ENCODE measurements at regions not wholly inside any gene's neighbourhood (a gene's known extent, or its start where the extent isn't known, plus 50 kb on each side); places are given as distances from the start of the nearest gene placed in this dataset.

- Mint-ChIP-seq H3K9me3 (peaks cover 11% of the 10 kb centered on the region), H3K36me3 (no peaks in the 10 kb centered on the region), H3K4me1 (ENCODE audit: low read depth) (no peaks in the 10 kb centered on the region), H3K4me3 (no peak overlapping the region), H3K27me3 (no peaks in the 10 kb centered on the region), H3K27ac (no peak overlapping the region)
- ChIA-PET CTCF (no interaction called here), POLR2A (no interaction called here)
- DNase-seq = no peak
- intact Hi-C loops (cut with micrococcal nuclease) = no loop called here
These were observed 178.3 kb upstream of the PTER start for GRCh38 chr10:16258291-16259040.

DNA sequence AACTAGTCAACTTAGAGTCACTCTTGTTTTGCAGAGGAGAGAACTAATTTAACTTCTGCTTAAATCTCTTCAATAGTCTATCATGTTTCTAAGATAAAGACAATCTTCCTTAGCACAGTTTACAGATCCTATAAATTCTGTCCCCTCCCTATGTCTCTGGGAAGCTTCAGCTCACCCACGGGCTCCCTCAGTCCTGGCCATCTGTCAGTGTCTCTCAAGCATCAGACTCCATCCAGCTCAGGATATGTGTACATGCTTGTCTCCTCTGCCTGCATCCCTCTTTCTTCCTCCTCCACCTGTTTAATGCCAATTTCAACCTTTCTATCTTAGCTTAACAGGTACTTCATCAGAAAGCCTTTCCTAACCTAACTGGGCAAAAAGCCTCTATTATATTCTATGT lies 177.1 kb upstream of the PTER start:
- no peak overlapping the region for H3K4me3 Mint-ChIP-seq
- DNase-seq = no peak
- H3K4me1 Mint-ChIP-seq (ENCODE audit: low read depth) = no peaks in the 10 kb centered on the region
- POLR2A ChIA-PET = no interaction called here
- intact Hi-C loops (cut with micrococcal nuclease) = no loop called here
- H3K27ac Mint-ChIP-seq = no peak overlapping the region
- CTCF ChIA-PET = no interaction called here
- peaks cover 12% of the 10 kb centered on the region for H3K9me3 Mint-ChIP-seq
- no peaks in the 10 kb centered on the region for H3K27me3 Mint-ChIP-seq
- H3K36me3 Mint-ChIP-seq = no peaks in the 10 kb centered on the region

DNA sequence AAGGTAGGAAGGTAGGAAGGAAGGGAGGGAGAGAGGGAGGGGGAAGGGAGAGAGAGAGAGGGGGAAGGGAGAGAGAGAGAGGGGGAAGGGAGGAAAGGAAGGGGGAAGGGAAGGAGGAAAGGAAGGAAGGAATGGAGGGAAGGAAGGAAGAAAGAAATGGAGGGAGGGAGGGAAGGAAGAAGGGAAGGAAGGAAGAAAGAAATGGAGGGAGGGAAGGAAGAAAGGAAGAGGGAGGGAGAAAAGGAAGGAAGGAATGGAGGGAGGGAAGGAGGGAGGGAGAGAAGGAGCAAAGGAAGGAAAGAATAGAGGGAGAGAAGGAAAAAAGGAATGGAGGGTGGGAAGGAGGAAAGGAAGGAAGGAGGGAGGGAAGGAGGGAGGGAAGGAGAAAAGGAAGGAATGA lies 176.4 kb upstream of the PTER start:
- Mint-ChIP-seq H3K36me3 (no peaks in the 10 kb centered on the region), H3K4me1 (ENCODE audit: low read depth) (no peaks in the 10 kb centered on the region), H3K4me3 (no peak overlapping the region), H3K9me3 (peaks cover 11% of the 10 kb centered on the region), H3K27ac (no peak overlapping the region), H3K27me3 (no peaks in the 10 kb centered on the region)
- no peak for DNase-seq
- POLR2A ChIA-PET = no interaction called here
- intact Hi-C loops (cut with micrococcal nuclease) = no loop called here
- CTCF ChIA-PET = no interaction called here

DNA sequence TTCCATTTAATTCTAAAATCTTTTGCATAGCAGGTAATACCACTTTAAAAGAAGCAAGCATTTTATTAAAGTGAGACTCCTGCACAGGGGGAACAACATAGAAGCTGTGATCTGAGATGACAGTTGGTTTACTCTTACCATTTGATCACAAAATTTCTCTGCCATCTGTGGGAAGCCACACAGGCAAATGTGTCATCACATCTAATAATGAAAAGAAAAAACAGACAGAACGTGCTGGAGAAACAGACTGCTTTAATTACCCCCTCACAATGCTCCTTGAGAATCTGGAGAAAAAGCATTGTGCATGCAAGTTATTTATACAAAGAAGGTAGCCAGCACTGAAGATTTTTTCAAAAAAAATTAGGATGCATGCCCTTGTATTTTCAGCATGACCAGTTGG lies 165.2 kb upstream of the PTER start:
- H3K9me3 Mint-ChIP-seq = no peaks in the 10 kb centered on the region
- H3K27me3 Mint-ChIP-seq = no peaks in the 10 kb centered on the region
- H3K27ac Mint-ChIP-seq = no peak overlapping the region
- ChIA-PET CTCF (no interaction called here), POLR2A (no interaction called here)
- H3K4me1 Mint-ChIP-seq (ENCODE audit: low read depth) = no peaks in the 10 kb centered on the region
- H3K36me3 Mint-ChIP-seq = no peaks in the 10 kb centered on the region
- DNase-seq = no peak
- no peak overlapping the region for H3K4me3 Mint-ChIP-seq
- intact Hi-C loops (cut with micrococcal nuclease) = no loop called here

DNA sequence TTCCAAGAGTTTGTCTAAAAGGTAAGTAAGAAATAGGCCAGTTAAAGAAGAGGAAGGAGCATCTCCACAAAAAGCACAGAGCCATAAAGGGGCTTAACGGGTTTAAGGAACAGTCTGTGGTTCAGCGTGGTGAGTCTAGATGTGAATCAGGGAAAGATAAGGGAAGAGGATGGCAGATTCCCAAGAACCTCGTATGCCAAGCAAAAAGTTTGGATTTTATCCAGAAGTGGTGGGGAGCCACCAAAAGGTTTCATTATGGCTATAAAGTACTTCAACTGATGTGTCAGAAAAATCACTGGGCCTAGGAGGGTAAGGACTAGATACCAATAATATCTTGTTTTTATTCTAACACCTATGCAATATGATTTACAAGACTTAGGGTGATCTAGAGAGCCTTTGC lies 161.9 kb upstream of the PTER start:
- DNase-seq = no peak
- no peaks in the 10 kb centered on the region for H3K27me3 Mint-ChIP-seq
- H3K9me3 Mint-ChIP-seq = no peaks in the 10 kb centered on the region
- POLR2A ChIA-PET = no interaction called here
- no peak overlapping the region for H3K27ac Mint-ChIP-seq
- CTCF ChIA-PET = no interaction called here
- H3K4me1 Mint-ChIP-seq (ENCODE audit: low read depth) = no peaks in the 10 kb centered on the region
- no peak overlapping the region for H3K4me3 Mint-ChIP-seq
- intact Hi-C loops (cut with micrococcal nuclease) = no loop called here
- H3K36me3 Mint-ChIP-seq = no peaks in the 10 kb centered on the region

GRCh38 chr10:16280595-16280994 lies 156.2 kb upstream of the PTER start:
- Mint-ChIP-seq H3K27ac (no peak overlapping the region), H3K27me3 (peaks cover 2% of the 10 kb centered on the region), H3K36me3 (no peaks in the 10 kb centered on the region), H3K4me3 (no peak overlapping the region), H3K4me1 (ENCODE audit: low read depth) (no peaks in the 10 kb centered on the region), H3K9me3 (no peaks in the 10 kb centered on the region)
- intact Hi-C loops (cut with micrococcal nuclease) = no loop called here
- POLR2A ChIA-PET = no interaction called here
- CTCF ChIA-PET = no interaction called here
- DNase-seq = no peak

DNA sequence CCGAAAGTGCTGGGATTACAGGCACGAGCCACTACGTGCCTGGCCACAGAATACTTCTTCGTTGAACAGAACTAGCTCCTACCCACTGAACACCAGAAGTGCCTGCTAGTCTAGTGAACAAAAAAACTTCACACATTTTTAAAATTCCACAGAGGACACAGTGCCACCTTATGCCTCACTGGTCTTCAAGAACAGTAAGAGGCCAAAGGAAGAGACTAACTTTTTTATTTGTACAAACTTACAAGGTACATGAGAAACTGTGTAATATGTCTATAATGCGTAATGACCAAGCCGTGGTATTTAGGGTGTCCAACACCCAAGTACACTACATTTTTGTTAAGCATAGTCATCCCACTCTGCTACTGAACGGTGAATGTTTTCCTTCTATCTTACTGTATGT lies 144.4 kb upstream of the PTER start:
- intact Hi-C loops (cut with micrococcal nuclease) = no loop called here
- no peak overlapping the region for H3K4me3 Mint-ChIP-seq
- CTCF ChIA-PET = no interaction called here
- peaks cover 2% of the 10 kb centered on the region for H3K27me3 Mint-ChIP-seq
- DNase-seq = no peak
- no peaks in the 10 kb centered on the region for H3K4me1 Mint-ChIP-seq (ENCODE audit: low read depth)
- H3K36me3 Mint-ChIP-seq = no peaks in the 10 kb centered on the region
- POLR2A ChIA-PET = no interaction called here
- no peaks in the 10 kb centered on the region for H3K9me3 Mint-ChIP-seq
- no peak overlapping the region for H3K27ac Mint-ChIP-seq

DNA sequence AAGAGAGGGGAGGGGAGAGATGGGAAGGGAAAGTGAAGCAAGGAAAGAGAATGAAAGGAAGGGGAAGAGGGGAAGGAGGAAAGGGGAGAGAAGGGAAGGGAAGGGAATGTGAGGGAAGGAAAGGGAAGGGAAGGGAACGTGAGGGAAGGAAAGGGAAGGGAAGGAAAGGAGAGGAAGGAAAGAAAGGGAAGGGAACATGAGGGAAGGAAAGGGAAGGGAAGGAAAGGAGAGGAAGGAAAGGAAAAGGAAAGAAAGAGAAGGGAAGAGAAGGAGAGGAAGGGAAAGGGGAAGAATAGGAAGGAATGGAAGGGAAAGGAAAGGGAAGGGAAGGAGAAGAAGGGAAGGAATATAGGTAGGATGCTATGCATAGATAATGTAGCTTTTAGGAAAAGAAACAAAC lies 139.7 kb upstream of the PTER start:
- intact Hi-C loops (cut with micrococcal nuclease) = no loop called here
- DNase-seq = no peak
- Mint-ChIP-seq H3K36me3 (no peaks in the 10 kb centered on the region), H3K27me3 (peaks cover 2% of the 10 kb centered on the region), H3K9me3 (no peaks in the 10 kb centered on the region), H3K4me1 (ENCODE audit: low read depth) (no peaks in the 10 kb centered on the region), H3K4me3 (no peak overlapping the region), H3K27ac (no peak overlapping the region)
- POLR2A ChIA-PET = no interaction called here
- CTCF ChIA-PET = no interaction called here

DNA sequence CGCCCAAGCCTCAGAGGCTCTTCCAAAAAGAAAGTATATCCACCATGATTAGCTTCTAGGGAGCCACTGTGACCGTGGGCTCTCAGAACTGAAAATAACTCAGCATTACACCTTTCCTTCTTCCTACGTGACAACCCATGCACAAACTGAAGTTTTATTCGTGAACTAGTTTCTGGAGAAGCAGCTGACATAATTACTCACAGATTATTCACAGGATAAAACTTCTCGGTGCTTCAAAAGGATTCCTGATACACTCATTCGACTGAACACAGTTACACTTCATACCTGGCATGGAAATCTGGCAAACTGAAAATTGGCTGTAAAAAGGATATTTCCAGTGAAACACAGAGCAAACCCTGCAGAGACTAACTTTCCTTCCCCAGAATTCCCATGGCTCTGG lies 139.2 kb upstream of the PTER start:
- intact Hi-C loops (cut with micrococcal nuclease) = no loop called here
- H3K4me1 Mint-ChIP-seq (ENCODE audit: low read depth) = no peaks in the 10 kb centered on the region
- H3K27ac Mint-ChIP-seq = no peak overlapping the region
- CTCF ChIA-PET = no interaction called here
- no peak overlapping the region for H3K4me3 Mint-ChIP-seq
- DNase-seq = no peak
- H3K36me3 Mint-ChIP-seq = no peaks in the 10 kb centered on the region
- no peaks in the 10 kb centered on the region for H3K9me3 Mint-ChIP-seq
- H3K27me3 Mint-ChIP-seq = peaks cover 2% of the 10 kb centered on the region
- POLR2A ChIA-PET = no interaction called here

DNA sequence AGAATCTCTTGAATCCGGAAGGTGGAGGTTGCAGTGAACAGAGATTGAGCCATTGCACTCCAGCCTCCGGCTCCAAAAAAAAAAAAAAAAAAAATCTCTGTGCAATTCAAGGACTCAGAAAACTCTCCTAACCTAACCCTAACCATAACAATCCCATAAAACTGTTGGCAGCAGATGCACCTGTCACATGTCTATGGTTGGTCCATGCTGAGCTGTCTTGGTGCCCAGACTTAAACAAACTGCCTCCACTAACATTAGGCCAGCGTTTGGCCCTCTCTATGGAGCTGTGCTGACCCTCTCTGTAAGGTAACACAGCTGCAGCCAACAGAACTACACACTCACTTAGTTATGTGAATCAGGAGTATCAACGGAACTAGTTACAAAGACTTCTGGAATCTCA lies 132.5 kb upstream of the PTER start:
- no peak overlapping the region for H3K4me3 Mint-ChIP-seq
- ChIA-PET POLR2A (no interaction called here), CTCF (no interaction called here)
- peaks cover 9% of the 10 kb centered on the region for H3K27me3 Mint-ChIP-seq
- no peaks in the 10 kb centered on the region for H3K9me3 Mint-ChIP-seq
- no peaks in the 10 kb centered on the region for H3K36me3 Mint-ChIP-seq
- intact Hi-C loops (cut with micrococcal nuclease) = no loop called here
- H3K4me1 Mint-ChIP-seq (ENCODE audit: low read depth) = no peaks in the 10 kb centered on the region
- no peak for DNase-seq
- H3K27ac Mint-ChIP-seq = no peak overlapping the region

DNA sequence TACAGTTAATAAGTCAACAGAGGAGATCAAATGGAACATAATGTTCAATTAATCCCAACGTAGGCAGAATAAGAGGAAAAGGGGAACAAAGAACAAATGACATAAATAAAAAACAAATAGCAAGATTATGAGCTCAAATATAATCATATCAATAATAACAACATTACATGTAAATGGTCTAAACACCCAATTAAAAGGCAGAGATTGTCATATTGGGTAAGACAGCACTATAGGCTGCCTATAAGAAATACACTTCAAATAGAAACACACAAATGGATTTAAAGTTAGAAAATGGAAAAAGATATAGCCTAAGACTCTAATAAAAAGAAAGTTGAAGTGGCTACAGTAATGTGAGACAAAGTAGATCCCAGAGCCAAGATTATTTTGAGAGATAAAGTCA lies 126.4 kb upstream of the PTER start:
- no peaks in the 10 kb centered on the region for H3K36me3 Mint-ChIP-seq
- H3K27ac Mint-ChIP-seq = no peak overlapping the region
- peaks cover 10% of the 10 kb centered on the region for H3K9me3 Mint-ChIP-seq
- no peaks in the 10 kb centered on the region for H3K4me1 Mint-ChIP-seq (ENCODE audit: low read depth)
- intact Hi-C loops (cut with micrococcal nuclease) = no loop called here
- H3K4me3 Mint-ChIP-seq = no peak overlapping the region
- ChIA-PET POLR2A (no interaction called here), CTCF (no interaction called here)
- H3K27me3 Mint-ChIP-seq = peaks cover 4% of the 10 kb centered on the region
- no peak for DNase-seq

GRCh38 chr10:16314259-16314658 lies 122.6 kb upstream of the PTER start:
- ChIA-PET CTCF (no interaction called here), POLR2A (no interaction called here)
- H3K36me3 Mint-ChIP-seq = no peaks in the 10 kb centered on the region
- H3K27me3 Mint-ChIP-seq = no peaks in the 10 kb centered on the region
- no peak for DNase-seq
- peaks cover 10% of the 10 kb centered on the region for H3K9me3 Mint-ChIP-seq
- no peaks in the 10 kb centered on the region for H3K4me1 Mint-ChIP-seq (ENCODE audit: low read depth)
- intact Hi-C loops (cut with micrococcal nuclease) = no loop called here
- H3K4me3 Mint-ChIP-seq = no peak overlapping the region
- no peak overlapping the region for H3K27ac Mint-ChIP-seq

DNA sequence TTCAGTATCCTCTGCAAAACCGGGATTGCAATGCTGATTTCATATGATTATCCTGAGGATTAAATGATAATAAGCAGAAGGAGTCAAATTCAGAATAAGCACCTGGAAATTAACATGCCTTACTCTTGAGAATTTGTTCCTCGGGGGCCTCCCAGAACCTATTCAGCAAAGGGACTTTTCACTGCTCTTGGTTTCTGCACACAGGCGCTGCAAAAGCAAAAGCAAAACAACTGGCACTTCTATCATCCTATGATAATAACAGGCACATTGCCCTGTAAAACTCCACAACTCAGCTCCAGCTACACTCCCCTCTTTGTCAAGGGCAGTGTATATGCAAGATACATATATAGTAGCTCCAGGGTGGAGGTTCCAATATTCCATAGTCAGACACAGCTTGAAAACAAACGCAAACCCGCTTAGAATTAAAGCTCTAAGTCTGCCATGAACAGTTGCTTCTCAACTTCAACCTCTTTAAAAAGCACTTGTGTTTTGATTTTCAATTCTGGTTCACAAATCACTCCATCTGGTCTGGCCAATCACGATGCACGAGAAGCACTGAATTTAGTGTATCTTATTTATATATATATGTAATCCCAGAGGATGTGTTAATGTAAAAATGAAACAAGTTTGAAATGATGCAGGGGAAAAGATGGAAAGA lies 119.9 kb upstream of the PTER start:
- H3K4me3 Mint-ChIP-seq = no peak overlapping the region
- no peaks in the 10 kb centered on the region for H3K36me3 Mint-ChIP-seq
- no peaks in the 10 kb centered on the region for H3K4me1 Mint-ChIP-seq (ENCODE audit: low read depth)
- H3K27ac Mint-ChIP-seq = no peak overlapping the region
- ChIA-PET CTCF (interaction anchor here (0.8 to 1.0 kb wide), 2 partner anchors 229 to 461 kb away, joined by 3 read pairs; no protein-coding TSS in a partner anchor), POLR2A (no interaction called here)
- DNase-seq = no peak
- H3K27me3 Mint-ChIP-seq = peaks cover 4% of the 10 kb centered on the region
- intact Hi-C loops (cut with micrococcal nuclease) = no loop called here
- no peaks in the 10 kb centered on the region for H3K9me3 Mint-ChIP-seq
